Fibroblast of villous mesenchyme (primary cell): ENCODE measurements at regions not wholly inside any gene's neighbourhood (a gene's known extent, or its start where the extent isn't known, plus 50 kb on each side); places are given as distances from the start of the nearest gene placed in this dataset.

Experiments used
- DNase-seq: peaks from one replicate; pipeline ENCODE4 v3.0.0-alpha.2; 2010; ENCODE audit warnings: low read depth
- H3K4me3 ChIP-seq: 2 replicates; pipeline ENCODE4 v1.5.1; 2011; ENCODE audit warnings: low read depth, mild to moderate bottlenecking, low read length
- TF ChIP-seq, protein P1 (sequence below): IDR thresholded peaks from 2 replicates; pipeline ENCODE4 v1.5.1; 2012; ENCODE audit warnings: low read depth, mild to moderate bottlenecking, low read length; ENCODE audit not compliant: insufficient read depth

DNA sequence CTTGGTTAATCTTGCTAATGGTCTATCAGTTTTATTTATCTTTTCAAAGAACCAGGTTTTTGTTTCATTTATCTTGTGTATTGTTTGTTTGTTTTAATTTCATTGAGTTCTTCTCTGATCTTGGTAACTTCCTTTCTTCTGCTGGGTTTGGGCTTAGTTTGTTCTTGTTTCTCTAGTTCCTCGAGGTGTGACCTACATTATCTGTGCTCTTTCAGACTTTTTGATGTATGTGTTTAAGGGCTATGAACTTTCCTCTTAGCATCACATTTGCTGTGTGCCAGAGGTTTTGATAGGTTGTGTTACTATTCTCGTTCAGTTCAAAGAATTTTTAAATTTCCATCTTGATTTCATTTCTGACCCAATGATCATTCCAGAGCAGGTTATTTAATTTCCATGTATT lies 365.4 kb upstream of the GATB start:
- no peak overlapping the region for H3K4me3 ChIP-seq
- DNase-seq, result no peak
- TF ChIP-seq, protein P1, sequence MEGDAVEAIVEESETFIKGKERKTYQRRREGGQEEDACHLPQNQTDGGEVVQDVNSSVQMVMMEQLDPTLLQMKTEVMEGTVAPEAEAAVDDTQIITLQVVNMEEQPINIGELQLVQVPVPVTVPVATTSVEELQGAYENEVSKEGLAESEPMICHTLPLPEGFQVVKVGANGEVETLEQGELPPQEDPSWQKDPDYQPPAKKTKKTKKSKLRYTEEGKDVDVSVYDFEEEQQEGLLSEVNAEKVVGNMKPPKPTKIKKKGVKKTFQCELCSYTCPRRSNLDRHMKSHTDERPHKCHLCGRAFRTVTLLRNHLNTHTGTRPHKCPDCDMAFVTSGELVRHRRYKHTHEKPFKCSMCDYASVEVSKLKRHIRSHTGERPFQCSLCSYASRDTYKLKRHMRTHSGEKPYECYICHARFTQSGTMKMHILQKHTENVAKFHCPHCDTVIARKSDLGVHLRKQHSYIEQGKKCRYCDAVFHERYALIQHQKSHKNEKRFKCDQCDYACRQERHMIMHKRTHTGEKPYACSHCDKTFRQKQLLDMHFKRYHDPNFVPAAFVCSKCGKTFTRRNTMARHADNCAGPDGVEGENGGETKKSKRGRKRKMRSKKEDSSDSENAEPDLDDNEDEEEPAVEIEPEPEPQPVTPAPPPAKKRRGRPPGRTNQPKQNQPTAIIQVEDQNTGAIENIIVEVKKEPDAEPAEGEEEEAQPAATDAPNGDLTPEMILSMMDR, result no peak

DNA sequence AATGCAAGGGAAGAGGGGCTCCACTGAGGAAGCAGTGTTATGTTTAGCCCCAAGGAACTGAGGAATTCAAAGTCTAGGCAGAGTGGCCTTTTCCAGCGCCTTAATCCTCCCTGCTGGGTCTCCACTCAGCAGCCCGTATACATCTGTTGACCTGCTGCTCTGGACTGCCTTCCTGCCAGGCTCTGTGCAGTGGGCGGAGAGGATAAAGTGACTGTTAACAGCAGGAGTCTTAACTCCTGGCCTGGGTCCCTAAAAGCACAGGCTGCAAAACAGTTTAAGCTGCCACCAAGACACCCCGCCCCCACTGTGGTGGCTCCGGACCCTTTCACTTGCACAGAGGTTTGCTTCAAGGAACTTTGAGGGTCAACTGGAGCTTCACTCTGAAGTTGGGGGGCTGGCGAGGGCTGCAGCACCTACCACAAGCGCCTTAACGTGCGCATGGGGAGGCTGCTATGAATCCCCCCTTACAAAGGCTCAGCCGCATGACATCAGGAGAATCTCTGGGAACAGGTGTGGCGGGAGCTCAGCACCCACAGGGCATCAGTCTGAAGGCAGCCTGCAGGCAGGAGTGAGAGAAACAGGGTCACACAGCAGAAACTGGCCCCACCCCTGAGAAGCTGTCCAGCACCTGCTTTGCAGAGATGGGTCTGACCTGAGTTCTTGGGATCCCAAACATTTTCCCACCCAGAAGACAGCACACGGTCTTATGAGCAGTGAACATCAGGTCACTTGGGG lies 358.2 kb upstream of the GATB start:
- DNase-seq, result no peak
- H3K4me3 ChIP-seq, result no peak overlapping the region
- TF ChIP-seq, protein P1, result no peak

GRCh38 chr4:152117933-152118507 lies 357.2 kb upstream of the GATB start:
- H3K4me3 ChIP-seq, result no peak overlapping the region
- TF ChIP-seq, protein P1, result no peak
- DNase-seq, result no peak

- H3K4me3 ChIP-seq, result no peak overlapping the region
- no peak for DNase-seq
- TF ChIP-seq, protein P1, result no peak
Observed at GRCh38 chr4:152117520-152117919, 356.7 kb upstream of the GATB start.

DNA sequence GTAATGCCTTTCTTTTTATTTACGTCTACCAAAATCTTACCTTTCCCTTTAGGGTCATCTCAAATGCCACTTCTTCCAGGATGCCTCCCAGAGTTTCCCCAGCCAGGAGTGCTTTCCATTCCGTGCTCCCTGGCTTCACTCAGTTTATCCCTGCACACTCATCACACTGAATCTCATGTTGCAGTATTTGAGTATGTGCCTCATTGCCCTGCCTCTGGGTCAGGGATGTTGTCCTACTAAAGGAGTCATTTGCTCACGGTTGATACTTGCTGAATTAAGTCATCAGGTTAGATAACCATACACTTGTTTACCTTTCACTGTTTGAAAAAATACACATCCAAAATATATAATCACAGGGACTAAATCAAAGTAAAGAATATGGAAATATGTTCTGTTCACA lies 356.2 kb upstream of the GATB start:
- H3K4me3 ChIP-seq, result no peak overlapping the region
- TF ChIP-seq, protein P1, result no peak
- no peak for DNase-seq

GRCh38 chr4:152115794-152116193 lies 355.0 kb upstream of the GATB start:
- H3K4me3 ChIP-seq, result no peak overlapping the region
- no peak for DNase-seq
- TF ChIP-seq, protein P1, result no peak
